GM23338 (cell line): ENCODE measurements at regions not wholly inside any gene's neighbourhood (a gene's known extent, or its start where the extent isn't known, plus 50 kb on each side); places are given as distances from the start of the nearest gene placed in this dataset.

Experiments used
- ATAC-seq: fragments of 200-7000 bp; cut with Tn5 transposase; 3 replicates; pipeline ENCODE4 v1.9.1; 2020
- DNase-seq: peaks from one replicate; pipeline ENCODE4 v3.0.0-alpha.2; 2015; ENCODE audit warnings: low spot score
- H2AFZ ChIP-seq: fragments of 200-600 bp; sonication (generic); 2 replicates; pipeline ENCODE4 v1.8.0; 2016; ENCODE audit warnings: antibody characterized with exemption, mild to moderate bottlenecking, moderate library complexity
- H3F3A ChIP-seq: fragments of 200-600 bp; sonication (generic); replicated peaks from 2 replicates; pipeline ENCODE4 v1.8.0; 2017; ENCODE audit warnings: antibody characterized with exemption, mixed run types, low read depth
- H3K27ac ChIP-seq: fragments of 200-600 bp; sonication (generic); 2 replicates; pipeline ENCODE4 v1.6.1; 2016; ENCODE audit warnings: low read depth
- H3K27me3 ChIP-seq: fragments of 200-600 bp; sonication (generic); 2 replicates; pipeline ENCODE4 v1.8.0; 2016; ENCODE audit warnings: mild to moderate bottlenecking, mixed run types, moderate library complexity; ENCODE audit not compliant: insufficient read depth
- H3K36me3 ChIP-seq: fragments of 200-600 bp; sonication (generic); 2 replicates; pipeline ENCODE4 v1.8.0; 2016; ENCODE audit warnings: mild to moderate bottlenecking; ENCODE audit not compliant: insufficient read depth
- H3K4me1 ChIP-seq: fragments of 200-600 bp; sonication (generic); 2 replicates; pipeline ENCODE4 v1.8.0; 2016; ENCODE audit warnings: mild to moderate bottlenecking, moderate library complexity; ENCODE audit not compliant: insufficient read depth
- H3K4me2 ChIP-seq: fragments of 200-600 bp; sonication (generic); 2 replicates; pipeline ENCODE4 v1.7.1; 2017; ENCODE audit warnings: mixed run types
- H3K4me3 ChIP-seq: fragments of 200-600 bp; sonication (generic); 2 replicates; pipeline ENCODE4 v1.6.1; 2016; ENCODE audit warnings: mixed run types
- H3K79me2 ChIP-seq: fragments of 200-600 bp; sonication (generic); replicated peaks from 2 replicates; pipeline ENCODE4 v1.8.0; 2017; ENCODE audit warnings: mild to moderate bottlenecking; ENCODE audit not compliant: insufficient read depth
- H3K9me2 ChIP-seq: fragments of 200-600 bp; sonication (generic); 2 replicates; pipeline ENCODE4 v1.8.0; 2017; ENCODE audit not compliant: insufficient read depth
- H4K20me1 ChIP-seq: fragments of 200-600 bp; sonication (generic); replicated peaks from 2 replicates; pipeline ENCODE4 v1.8.0; 2017; ENCODE audit warnings: mild to moderate bottlenecking; ENCODE audit not compliant: insufficient read depth
- H3K27ac Mint-ChIP-seq: 2 replicates; pipeline ENCODE4 v1.8.0; 2020; ENCODE audit warnings: inconsistent platforms, mild to moderate bottlenecking, moderate library complexity, mixed read lengths
- H3K27me3 Mint-ChIP-seq: 3 replicates; pipeline ENCODE4 v1.8.0; 2022; ENCODE audit warnings: low read depth, mild to moderate bottlenecking, moderate library complexity, mixed read lengths, inconsistent platforms; ENCODE audit not compliant: insufficient read depth, poor library complexity
- H3K36me3 Mint-ChIP-seq: 3 replicates; pipeline ENCODE4 v1.8.0; 2021; ENCODE audit warnings: low read depth, mild to moderate bottlenecking, inconsistent platforms, moderate library complexity, mixed read lengths
- H3K4me1 Mint-ChIP-seq: 3 replicates; pipeline ENCODE4 v1.8.0; 2020; ENCODE audit warnings: mild to moderate bottlenecking, inconsistent platforms, mixed read lengths
- H3K4me3 Mint-ChIP-seq: 3 replicates; pipeline ENCODE4 v1.8.0; 2021; ENCODE audit warnings: moderate library complexity, mild to moderate bottlenecking, inconsistent platforms, mixed read lengths
- H3K9me3 Mint-ChIP-seq: 3 replicates; pipeline ENCODE4 v1.8.0; 2020; ENCODE audit warnings: moderate library complexity, mild to moderate bottlenecking, inconsistent platforms, mixed read lengths
- CREB1 ChIP-seq: fragments of 250-450 bp; sonication (Bioruptor Pico); IDR thresholded peaks from 2 replicates; pipeline ENCODE4 v1.5.0; 2020; ENCODE audit warnings: low read depth, mild to moderate bottlenecking, moderate library complexity
- NANOG ChIP-seq: IDR thresholded peaks from 2 replicates; pipeline ENCODE4 v1.6.1; 2016; ENCODE audit warnings: antibody characterized with exemption, borderline replicate concordance
- STAT1 ChIP-seq: IDR thresholded peaks from one replicate; pipeline ENCODE4 v1.6.1; 2016; ENCODE audit warnings: antibody characterized with exemption; ENCODE audit not compliant: unreplicated experiment
- ZNF331 ChIP-seq: fragments of 250-450 bp; sonication (Bioruptor Pico); IDR thresholded peaks from 2 replicates; pipeline ENCODE4 v1.5.0; 2020; ENCODE audit warnings: low read depth, mild to moderate bottlenecking, moderate library complexity
- ZNF462 ChIP-seq: fragments of 250-450 bp; sonication (Bioruptor Pico); IDR thresholded peaks from 2 replicates; pipeline ENCODE4 v1.5.0; 2020; ENCODE audit warnings: mild to moderate bottlenecking, moderate library complexity

- TF ChIP-seq ZNF462 (no peak), CREB1 (no peak), ZNF331 (no peak), NANOG (no peak)
These were observed 110.3 kb downstream of the NXNL2 start (continued) for GRCh38 chr9:88645172-88645878.

- Mint-ChIP-seq H3K9me3 (peaks cover 7% of the 10 kb centered on the region), H3K36me3 (peaks cover 4% of the 10 kb centered on the region; the same call in 2 of the 3 replicates), H3K4me3 (no peak overlapping the region), H3K4me1 (no peaks in the 10 kb centered on the region), H3K27me3 (peaks cover 4% of the 10 kb centered on the region), H3K27ac (no peak overlapping the region)
- 0 out of 2 replicates have a peak overlapping the region, but pooled peaks have one; percentile 24 for H2AFZ ChIP-seq
- H3K79me2 ChIP-seq = no peaks in the 10 kb centered on the region
- TF ChIP-seq STAT1 = no peak
- no peak overlapping the region for H3K4me2 ChIP-seq
- no peak overlapping the region for H3K27ac ChIP-seq
- no peaks in the 10 kb centered on the region for H4K20me1 ChIP-seq
- DNase-seq (no peak), ATAC-seq (no peak)
- H3K36me3 ChIP-seq = no peaks in the 10 kb centered on the region
- H3F3A ChIP-seq = no peaks in the 10 kb centered on the region
- H3K4me3 ChIP-seq = no peak overlapping the region
- H3K27me3 ChIP-seq = no peaks in the 10 kb centered on the region
- no peaks in the 10 kb centered on the region for H3K4me1 ChIP-seq
- H3K9me2 ChIP-seq = peaks cover 3% of the 10 kb centered on the region
These were observed 110.9 kb downstream of the NXNL2 start for GRCh38 chr9:88645879-88646199.
